Testis (tissue), 2 donors: ENCODE measurements at regions not wholly inside any gene's neighbourhood (a gene's known extent, or its start where the extent isn't known, plus 50 kb on each side); places are given as distances from the start of the nearest gene placed in this dataset.

Source experiments
- DNase-seq: peaks from one replicate; pipeline ENCODE4 v3.0.0-alpha.2; 2019
- H3K27ac ChIP-seq, 2 donors: fragments of 200-600 bp; sonication (generic); one replicate each; pipeline ENCODE4 v1.5.1; 2019
- H3K27me3 ChIP-seq: fragments of 200-600 bp; sonication (generic); one replicate; pipeline ENCODE4 v1.5.1; 2019
- H3K36me3 ChIP-seq: fragments of 200-600 bp; sonication (generic); one replicate; pipeline ENCODE4 v1.5.1; 2017; ENCODE audit warnings: low read depth; ENCODE audit errors: missing control alignments
- H3K4me1 ChIP-seq: fragments of 200-600 bp; sonication (generic); one replicate; pipeline ENCODE4 v1.5.1; 2019
- H3K4me3 ChIP-seq, 2 donors: fragments of 200-600 bp; sonication (generic); one replicate each; pipeline ENCODE4 v1.5.1; 2017 to 2019
- H3K9me3 ChIP-seq: fragments of 200-600 bp; sonication (generic); one replicate; pipeline ENCODE4 v1.5.1; 2017
- POLR2A ChIP-seq: fragments of 450-650 bp; IDR thresholded peaks from one replicate; pipeline ENCODE4 v1.6.1; 2017; ENCODE audit warnings: antibody characterized with exemption, mild to moderate bottlenecking, moderate library complexity
- WGBS, 2 donors: methylation state at CpG; one replicate each; pipeline ENCODE4 v1.1.5; 2018; 5-methylcytosine and 5-hydroxymethylcytosine counted together
- intact Hi-C: fragments of 100-400 bp; cut with DNase I; formaldehyde crosslinking; loops from one replicate; pipeline ENCODE4 v1.15.1; 2023; ENCODE audit warnings: low total_unique reads
- TF ChIP-seq, protein P1 (sequence below), 3 experiments: fragments of 450-650 bp in 2 of 3; fragments of 200-600 bp in 1 of 3; sonication (generic) in 1 of 3; IDR thresholded peaks; one replicate each; pipeline ENCODE4 v1.5.1; 2016 to 2019; ENCODE audit warnings: antibody characterized with exemption in 3 of 3, mild to moderate bottlenecking in 2 of 3, moderate library complexity in 1 of 3

GRCh38 chr2:194566907-194567660, 1089.9 kb upstream of the SLC39A10 start:
- no peak overlapping the region for H3K4me3 ChIP-seq
- no peak overlapping the region for H3K27ac ChIP-seq
- DNase-seq = no peak
- no peaks in the 10 kb centered on the region for H3K36me3 ChIP-seq
- no peaks in the 10 kb centered on the region for H3K4me1 ChIP-seq
- no peaks in the 10 kb centered on the region for H3K9me3 ChIP-seq
- WGBS, 2 donors = 89 to 92% methylated on average over 1 of the region's 1 CpG
- H3K27me3 ChIP-seq = no peaks in the 10 kb centered on the region
- no peak for TF ChIP-seq POLR2A
- TF ChIP-seq, protein P1, sequence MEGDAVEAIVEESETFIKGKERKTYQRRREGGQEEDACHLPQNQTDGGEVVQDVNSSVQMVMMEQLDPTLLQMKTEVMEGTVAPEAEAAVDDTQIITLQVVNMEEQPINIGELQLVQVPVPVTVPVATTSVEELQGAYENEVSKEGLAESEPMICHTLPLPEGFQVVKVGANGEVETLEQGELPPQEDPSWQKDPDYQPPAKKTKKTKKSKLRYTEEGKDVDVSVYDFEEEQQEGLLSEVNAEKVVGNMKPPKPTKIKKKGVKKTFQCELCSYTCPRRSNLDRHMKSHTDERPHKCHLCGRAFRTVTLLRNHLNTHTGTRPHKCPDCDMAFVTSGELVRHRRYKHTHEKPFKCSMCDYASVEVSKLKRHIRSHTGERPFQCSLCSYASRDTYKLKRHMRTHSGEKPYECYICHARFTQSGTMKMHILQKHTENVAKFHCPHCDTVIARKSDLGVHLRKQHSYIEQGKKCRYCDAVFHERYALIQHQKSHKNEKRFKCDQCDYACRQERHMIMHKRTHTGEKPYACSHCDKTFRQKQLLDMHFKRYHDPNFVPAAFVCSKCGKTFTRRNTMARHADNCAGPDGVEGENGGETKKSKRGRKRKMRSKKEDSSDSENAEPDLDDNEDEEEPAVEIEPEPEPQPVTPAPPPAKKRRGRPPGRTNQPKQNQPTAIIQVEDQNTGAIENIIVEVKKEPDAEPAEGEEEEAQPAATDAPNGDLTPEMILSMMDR (IDR thresholded peaks at IDR 0.05) = no peak
- intact Hi-C loops = no loop called here

DNA sequence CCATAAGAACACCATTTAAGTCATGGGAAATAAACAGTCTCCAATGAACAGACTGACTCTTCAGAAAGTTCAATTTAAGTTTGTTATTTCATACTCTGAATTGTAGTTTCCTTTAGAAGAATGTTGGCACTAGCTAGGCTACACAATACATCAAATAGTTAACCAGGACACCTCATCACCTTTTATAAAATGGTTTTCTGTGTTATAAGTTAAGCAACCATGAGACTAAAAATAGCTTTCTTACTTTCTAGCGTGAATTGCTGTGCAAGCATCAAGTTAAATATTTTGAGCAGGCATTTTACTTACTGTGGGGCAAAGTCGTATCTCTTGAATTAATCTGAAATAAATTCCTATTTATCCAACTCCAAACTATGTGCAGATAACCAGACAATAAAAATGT, 1092.6 kb upstream of the SLC39A10 start:
- H3K27me3 ChIP-seq = no peaks in the 10 kb centered on the region
- no peaks in the 10 kb centered on the region for H3K36me3 ChIP-seq
- H3K4me1 ChIP-seq = no peaks in the 10 kb centered on the region
- H3K9me3 ChIP-seq = no peaks in the 10 kb centered on the region
- WGBS, 2 donors = 80 to 82% methylated on average over 2 of the region's 2 CpGs
- no peak overlapping the region for H3K27ac ChIP-seq
- H3K4me3 ChIP-seq = no peak overlapping the region
- intact Hi-C loops = no loop called here
- TF ChIP-seq, protein P1 (IDR thresholded peaks at IDR 0.05) = no peak
- TF ChIP-seq POLR2A = no peak
- no peak for DNase-seq

DNA sequence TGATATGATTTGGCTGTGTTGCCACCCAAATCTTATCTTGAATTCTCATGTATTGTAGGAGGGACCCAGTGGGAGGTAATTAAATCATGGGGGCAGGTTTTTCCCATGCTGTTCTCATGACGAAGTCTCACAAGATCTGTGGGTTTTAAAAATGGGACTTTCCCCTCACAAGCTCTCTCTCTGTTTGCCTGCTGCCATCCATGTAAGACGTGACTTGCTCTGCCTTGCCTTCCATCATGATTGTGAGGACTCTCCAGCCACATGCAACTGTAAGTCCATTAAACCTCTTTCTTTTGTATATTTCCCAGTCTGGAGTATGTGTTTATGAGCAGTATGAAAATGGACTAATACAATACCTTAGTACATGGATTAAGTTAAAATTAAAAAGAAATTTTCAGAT, 1094.7 kb upstream of the SLC39A10 start:
- no peaks in the 10 kb centered on the region for H3K4me1 ChIP-seq
- 83 to 93% methylated on average over 2 of the region's 2 CpGs for WGBS, 2 donors
- H3K4me3 ChIP-seq = no peak overlapping the region
- intact Hi-C loops = no loop called here
- no peaks in the 10 kb centered on the region for H3K27me3 ChIP-seq
- H3K36me3 ChIP-seq = no peaks in the 10 kb centered on the region
- no peak overlapping the region for H3K27ac ChIP-seq
- no peaks in the 10 kb centered on the region for H3K9me3 ChIP-seq
- no peak for DNase-seq
- TF ChIP-seq, protein P1 (IDR thresholded peaks at IDR 0.05) = no peak
- TF ChIP-seq POLR2A = no peak

GRCh38 chr2:194559964-194560363, 1097.1 kb upstream of the SLC39A10 start:
- DNase-seq = no peak
- intact Hi-C loops = no loop called here
- Histone ChIP-seq H3K27ac (no peak overlapping the region), H3K4me1 (no peaks in the 10 kb centered on the region), H3K4me3 (no peak overlapping the region), H3K36me3 (no peaks in the 10 kb centered on the region), H3K27me3 (no peaks in the 10 kb centered on the region), H3K9me3 (no peaks in the 10 kb centered on the region)
- TF ChIP-seq POLR2A = no peak
- TF ChIP-seq, protein P1 (IDR thresholded peaks at IDR 0.05) = no peak
- 88 to 93% methylated on average over 3 of the region's 3 CpGs for WGBS, 2 donors

DNA sequence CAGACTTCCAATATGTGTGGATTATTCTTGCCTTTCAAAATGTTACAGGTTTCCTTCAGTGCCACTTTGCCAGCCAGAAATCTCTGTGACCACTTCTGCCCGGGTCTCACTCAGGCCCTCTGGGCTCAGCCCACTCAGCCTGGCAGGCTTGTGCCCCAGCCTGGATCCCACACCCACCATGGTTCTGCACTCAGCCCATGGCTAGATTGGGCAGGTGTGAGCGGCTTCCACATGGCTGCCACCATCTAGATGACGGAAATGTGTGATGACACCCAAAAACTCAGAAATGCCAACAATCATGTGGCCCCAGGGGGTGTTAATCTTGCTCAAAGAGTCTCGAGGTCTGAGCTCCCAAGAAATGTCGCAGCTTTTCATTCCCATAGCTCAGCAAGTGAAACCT, 1097.5 kb upstream of the SLC39A10 start:
- no peak overlapping the region for H3K27ac ChIP-seq
- 84 to 90% methylated on average over 5 of the region's 5 CpGs for WGBS, 2 donors
- no peaks in the 10 kb centered on the region for H3K27me3 ChIP-seq
- intact Hi-C loops = no loop called here
- H3K36me3 ChIP-seq = no peaks in the 10 kb centered on the region
- TF ChIP-seq, protein P1 (IDR thresholded peaks at IDR 0.05) = no peak
- TF ChIP-seq POLR2A = no peak
- H3K9me3 ChIP-seq = no peaks in the 10 kb centered on the region
- H3K4me3 ChIP-seq = no peak overlapping the region
- H3K4me1 ChIP-seq = no peaks in the 10 kb centered on the region
- DNase-seq = no peak
